HEK293 (cell line): ENCODE measurements at regions not wholly inside any gene's neighbourhood (a gene's known extent, or its start where the extent isn't known, plus 50 kb on each side); places are given as distances from the start of the nearest gene placed in this dataset.

ENCODE experiments used
- CTCF ChIA-PET: fragments of 350-600 bp; formaldehyde crosslinking; extraction: SDS; loops from one replicate; lab custom pipeline; 2021; ENCODE audit warnings: antibody characterized with exemption; lab: Yijun Ruan, JAX
- POLR2A ChIA-PET: fragments of 300-600 bp; formaldehyde crosslinking; extraction: SDS; loops from one replicate; lab custom pipeline; 2020; ENCODE audit warnings: antibody characterized with exemption, inconsistent platforms; lab: Yijun Ruan, JAX
- H3K27ac ChIP-seq: fragments of 200-500 bp; sonication (Bioruptor generic); 2 replicates; pipeline ENCODE4 v1.5.1; 2014; ENCODE audit warnings: low read depth, low read length, control low read depth, inconsistent platforms; ENCODE audit errors: extremely low read depth
- H3K36me3 ChIP-seq, 2 experiments: fragments of 200-500 bp in 1 of 2; sonication (Bioruptor generic) in 1 of 2; 1 replicate in 1 of 2; 2 replicates in 1 of 2; pipeline ENCODE4 v1.5.1; 2014 to 2017; ENCODE audit warnings: inconsistent platforms in 2 of 2, low read length in 2 of 2; ENCODE audit not compliant: control insufficient read depth in 2 of 2, insufficient read depth in 1 of 2
- H3K4me1 ChIP-seq: fragments of 200-500 bp; sonication (Bioruptor generic); 2 replicates; pipeline ENCODE4 v1.5.1; 2014; ENCODE audit warnings: mild to moderate bottlenecking, low read length, inconsistent platforms; ENCODE audit not compliant: control insufficient read depth, insufficient read depth
- H3K4me3 ChIP-seq: 2 replicates; pipeline ENCODE4 v1.5.1; 2011; ENCODE audit warnings: low read depth, mild to moderate bottlenecking, control low read depth, low read length, moderate library complexity
- H3K9me3 ChIP-seq: fragments of 200-500 bp; sonication (Bioruptor generic); 2 replicates; pipeline ENCODE4 v1.5.1; 2014; ENCODE audit warnings: low read depth, low read length, inconsistent platforms; ENCODE audit not compliant: control insufficient read depth, insufficient read depth
- BCL11B ChIP-seq: fragments of 450-650 bp; formaldehyde crosslinking; IDR thresholded peaks from 2 replicates; pipeline ENCODE4 v1.5.1; 2016; ENCODE audit warnings: low read depth, missing biosample characterization, missing genetic modification characterization
- ELK4 ChIP-seq: IDR thresholded peaks from 2 replicates; pipeline ENCODE4 v1.6.1; 2011; ENCODE audit warnings: mild to moderate bottlenecking, low read depth, low read length, borderline replicate concordance
- GLIS1 ChIP-seq: fragments of 450-650 bp; formaldehyde crosslinking; IDR thresholded peaks from 2 replicates; pipeline ENCODE4 v1.5.1; 2016; ENCODE audit warnings: missing biosample characterization, missing genetic modification characterization
- PRDM4 ChIP-seq: fragments of 450-650 bp; formaldehyde crosslinking; IDR thresholded peaks from 2 replicates; pipeline ENCODE4 v1.5.1; 2017; ENCODE audit warnings: missing biosample characterization, missing genetic modification characterization
- TSHZ1 ChIP-seq: fragments of 450-650 bp; formaldehyde crosslinking; IDR thresholded peaks from 2 replicates; pipeline ENCODE4 v1.5.1; 2016; ENCODE audit warnings: missing biosample characterization, missing genetic modification characterization, borderline replicate concordance
- ZFP41 ChIP-seq: fragments of 450-650 bp; formaldehyde crosslinking; IDR thresholded peaks from 2 replicates; pipeline ENCODE4 v1.5.1; 2016; ENCODE audit warnings: missing biosample characterization, missing genetic modification characterization, borderline replicate concordance
- ZNF133 ChIP-seq: fragments of 450-650 bp; formaldehyde crosslinking; IDR thresholded peaks from 2 replicates; pipeline ENCODE4 v1.5.1; 2016; ENCODE audit warnings: missing biosample characterization, missing genetic modification characterization
- ZNF24 ChIP-seq: fragments of 450-650 bp; formaldehyde crosslinking; IDR thresholded peaks from 2 replicates; pipeline ENCODE4 v1.5.1; 2016; ENCODE audit warnings: missing biosample characterization, missing genetic modification characterization
- ZNF37A ChIP-seq: fragments of 450-650 bp; IDR thresholded peaks from 2 replicates; pipeline ENCODE4 v1.5.1; 2018; ENCODE audit warnings: missing biosample characterization, missing genetic modification characterization
- ZNF510 ChIP-seq: fragments of 450-650 bp; formaldehyde crosslinking; IDR thresholded peaks from 2 replicates; pipeline ENCODE4 v1.5.1; 2018; ENCODE audit warnings: mild to moderate bottlenecking, missing genetic modification characterization, missing biosample characterization; ENCODE audit not compliant: insufficient replicate concordance
- ZNF513 ChIP-seq: fragments of 450-650 bp; IDR thresholded peaks from 2 replicates; pipeline ENCODE4 v1.5.1; 2018; ENCODE audit warnings: missing biosample characterization, missing genetic modification characterization
- ZNF529 ChIP-seq: fragments of 450-650 bp; formaldehyde crosslinking; IDR thresholded peaks from 2 replicates; pipeline ENCODE4 v1.5.1; 2017; ENCODE audit warnings: missing genetic modification characterization, missing biosample characterization; ENCODE audit not compliant: insufficient replicate concordance
- ZNF704 ChIP-seq: fragments of 450-650 bp; formaldehyde crosslinking; IDR thresholded peaks from 2 replicates; pipeline ENCODE4 v1.5.1; 2016; ENCODE audit warnings: missing biosample characterization, missing genetic modification characterization
- ZNF707 ChIP-seq: fragments of 450-650 bp; formaldehyde crosslinking; IDR thresholded peaks from 2 replicates; pipeline ENCODE4 v1.5.1; 2016; ENCODE audit warnings: missing biosample characterization, missing genetic modification characterization
- ZNF792 ChIP-seq: fragments of 450-650 bp; formaldehyde crosslinking; IDR thresholded peaks from 2 replicates; pipeline ENCODE4 v1.5.1; 2016; ENCODE audit warnings: missing biosample characterization, missing genetic modification characterization

- TF ChIP-seq ZNF704 (tag by site-specific recombination) = no peak
- no peak for TF ChIP-seq ZNF24 (tag by site-specific recombination)
- no peak for TF ChIP-seq ZFP41
- no peak for TF ChIP-seq TSHZ1 (tag by site-specific recombination)
- no peak for TF ChIP-seq PRDM4
- TF ChIP-seq ZNF37A = no peak
- TF ChIP-seq, all 188 proteins: peak for 0
- CTCF ChIA-PET = no interaction called here
- no peaks in the 10 kb centered on the region for H3K9me3 ChIP-seq
- H3K4me1 ChIP-seq = no peaks in the 10 kb centered on the region
- H3K27ac ChIP-seq = no peak overlapping the region
- H3K36me3 ChIP-seq = no peaks in the 10 kb centered on the region
- H3K4me3 ChIP-seq = no peak overlapping the region
- POLR2A ChIA-PET = no interaction called here
Observed at GRCh38 chr14:34931206-34931605, 51.6 kb upstream of the SRP54 start.

- CTCF ChIA-PET = no interaction called here
- Histone ChIP-seq H3K4me3 (no peak overlapping the region), H3K4me1 (no peaks in the 10 kb centered on the region), H3K36me3 (no peaks in the 10 kb centered on the region), H3K27ac (no peak overlapping the region), H3K9me3 (no peaks in the 10 kb centered on the region)
- TF ChIP-seq ZNF792 (tag by site-specific recombination) (no peak), ZNF707 (tag by site-specific recombination) (no peak), ZNF133 (tag by site-specific recombination) (no peak), ELK4 (no peak), ZNF529 (tag by site-specific recombination) (no peak), ZNF510 (tag by site-specific recombination) (no peak), BCL11B (no peak), ZNF513 (tag by site-specific recombination) (no peak), GLIS1 (tag by site-specific recombination) (no peak)
- POLR2A ChIA-PET = no interaction called here
Observed at GRCh38 chr14:34930591-34931091, 52.2 kb upstream of the SRP54 start.
